Neural progenitor cell (in vitro differentiated cells): ENCODE measurements at regions not wholly inside any gene's neighbourhood (a gene's known extent, or its start where the extent isn't known, plus 50 kb on each side); places are given as distances from the start of the nearest gene placed in this dataset.

Experiments used
- DNase-seq: peaks from one replicate; pipeline ENCODE4 v3.0.0-alpha.2; 2016; ENCODE audit warnings: low spot score
- H2AFZ ChIP-seq: fragments of 200-600 bp; sonication (generic); replicated peaks from 2 replicates; pipeline ENCODE4 v1.6.1; 2016; ENCODE audit warnings: antibody characterized with exemption
- H3F3A ChIP-seq: fragments of 200-600 bp; sonication (generic); 2 replicates; pipeline ENCODE4 v1.6.1; 2016; ENCODE audit warnings: antibody characterized with exemption, low read depth
- H3K27ac ChIP-seq: fragments of 200-600 bp; sonication (generic); 2 replicates; pipeline ENCODE4 v1.5.1; 2016; ENCODE audit warnings: mild to moderate bottlenecking
- H3K27me3 ChIP-seq: fragments of 200-600 bp; sonication (generic); 2 replicates; pipeline ENCODE4 v1.6.1; 2016; ENCODE audit warnings: mild to moderate bottlenecking, moderate library complexity
- H3K36me3 ChIP-seq: fragments of 200-600 bp; sonication (generic); 2 replicates; pipeline ENCODE4 v1.5.1; 2016
- H3K4me1 ChIP-seq: fragments of 200-600 bp; sonication (generic); 2 replicates; pipeline ENCODE4 v1.6.1; 2016; ENCODE audit warnings: mixed run types
- H3K4me2 ChIP-seq: fragments of 200-600 bp; sonication (generic); 2 replicates; pipeline ENCODE4 v1.6.1; 2016
- H3K4me3 ChIP-seq: fragments of 200-600 bp; sonication (generic); 2 replicates; pipeline ENCODE4 v1.5.1; 2016
- H3K79me2 ChIP-seq: fragments of 200-600 bp; sonication (generic); 2 replicates; pipeline ENCODE4 v1.6.1; 2016; ENCODE audit warnings: low read depth
- H3K9ac ChIP-seq: fragments of 200-600 bp; sonication (generic); 2 replicates; pipeline ENCODE4 v1.6.1; 2016
- H3K9me3 ChIP-seq: fragments of 200-600 bp; sonication (generic); 2 replicates; pipeline ENCODE4 v1.5.1; 2016; ENCODE audit warnings: low read depth
- H4K20me1 ChIP-seq: fragments of 200-600 bp; sonication (generic); 2 replicates; pipeline ENCODE4 v1.6.1; 2016; ENCODE audit warnings: low read depth
- H3K27ac Mint-ChIP-seq: 3 replicates; pipeline ENCODE4 v1.8.0; 2021; ENCODE audit warnings: mixed read lengths
- H3K27me3 Mint-ChIP-seq: 2 replicates; pipeline ENCODE4 v1.8.0; 2022; ENCODE audit warnings: low read depth, mild to moderate bottlenecking, inconsistent platforms, moderate library complexity, mixed read lengths; ENCODE audit not compliant: insufficient read depth
- H3K36me3 Mint-ChIP-seq: 3 replicates; pipeline ENCODE4 v1.8.0; 2021; ENCODE audit warnings: mixed read lengths
- H3K4me1 Mint-ChIP-seq: 3 replicates; pipeline ENCODE4 v1.8.0; 2021; ENCODE audit warnings: mixed read lengths
- H3K4me3 Mint-ChIP-seq: 3 replicates; pipeline ENCODE4 v1.8.0; 2021; ENCODE audit warnings: mild to moderate bottlenecking, moderate library complexity, mixed read lengths
- H3K9me3 Mint-ChIP-seq: 3 replicates; pipeline ENCODE4 v1.8.0; 2020; ENCODE audit warnings: mixed read lengths
- CTCF ChIP-seq: fragments of 200-600 bp; sonication (generic); IDR thresholded peaks from 2 replicates; pipeline ENCODE4 v1.5.1; 2017; ENCODE audit warnings: antibody characterized with exemption, mild to moderate bottlenecking
- EZH2 ChIP-seq: fragments of 200-600 bp; sonication (generic); IDR thresholded peaks from 2 replicates; pipeline ENCODE4 v1.6.1; 2017; ENCODE audit warnings: antibody characterized with exemption, mild to moderate bottlenecking, moderate library complexity
- EZH2phosphoT487 ChIP-seq: fragments of 200-600 bp; sonication (generic); IDR thresholded peaks from 2 replicates; pipeline ENCODE4 v1.6.1; 2017; ENCODE audit warnings: antibody characterized with exemption

GRCh38 chr5:18068826-18069225 is 434.6 kb downstream of the TAF11L14 start:
- no peaks in the 10 kb centered on the region for H3K79me2 ChIP-seq
- H3K4me3 ChIP-seq, result no peak overlapping the region
- Mint-ChIP-seq H3K27ac (no peak overlapping the region), H3K4me3 (no peak overlapping the region), H3K4me1 (peaks cover 9% of the 10 kb centered on the region), H3K27me3 (peaks cover 3% of the 10 kb centered on the region), H3K36me3 (no peaks in the 10 kb centered on the region), H3K9me3 (no peaks in the 10 kb centered on the region)
- no peaks in the 10 kb centered on the region for H3F3A ChIP-seq
- H3K9me3 ChIP-seq, result no peaks in the 10 kb centered on the region
- TF ChIP-seq EZH2phosphoT487, result no peak
- no peak for TF ChIP-seq CTCF
- TF ChIP-seq EZH2, result no peak
- H4K20me1 ChIP-seq, result no peaks in the 10 kb centered on the region
- H2AFZ ChIP-seq, result peak overlapping the region; percentile 71
- no peak for DNase-seq
- H3K27me3 ChIP-seq, result no peaks in the 10 kb centered on the region
- H3K4me1 ChIP-seq, result no peaks in the 10 kb centered on the region
- H3K36me3 ChIP-seq, result no peaks in the 10 kb centered on the region
- no peak overlapping the region for H3K4me2 ChIP-seq
- no peak overlapping the region for H3K27ac ChIP-seq
- no peak overlapping the region for H3K9ac ChIP-seq

- TF ChIP-seq EZH2phosphoT487 (no peak), EZH2 (no peak), CTCF (no peak)
- H3K27me3 Mint-ChIP-seq, result peaks cover 3% of the 10 kb centered on the region
- H4K20me1 ChIP-seq, result no peaks in the 10 kb centered on the region
- no peaks in the 10 kb centered on the region for H3F3A ChIP-seq
- no peaks in the 10 kb centered on the region for H3K36me3 ChIP-seq
- no peaks in the 10 kb centered on the region for H3K27me3 ChIP-seq
- peaks cover 9% of the 10 kb centered on the region for H3K4me1 Mint-ChIP-seq
- no peaks in the 10 kb centered on the region for H3K79me2 ChIP-seq
- H3K4me1 ChIP-seq, result no peaks in the 10 kb centered on the region
- H3K27ac ChIP-seq, result no peak overlapping the region
- no peak overlapping the region for H3K4me2 ChIP-seq
- H2AFZ ChIP-seq, result no peak overlapping the region
- no peaks in the 10 kb centered on the region for H3K36me3 Mint-ChIP-seq
- H3K9me3 Mint-ChIP-seq, result no peaks in the 10 kb centered on the region
- H3K27ac Mint-ChIP-seq, result no peak overlapping the region
- H3K9me3 ChIP-seq, result no peaks in the 10 kb centered on the region
- DNase-seq, result no peak
- H3K4me3 Mint-ChIP-seq, result no peak overlapping the region
- no peak overlapping the region for H3K4me3 ChIP-seq
- H3K9ac ChIP-seq, result no peak overlapping the region
Measured at GRCh38 chr5:18069790-18070189, 435.5 kb downstream of the TAF11L14 start.

- Histone ChIP-seq H3K4me1 (no peaks in the 10 kb centered on the region), H2AFZ (no peak overlapping the region), H3K4me3 (no peak overlapping the region), H3K9me3 (no peaks in the 10 kb centered on the region), H4K20me1 (no peaks in the 10 kb centered on the region), H3F3A (no peaks in the 10 kb centered on the region), H3K4me2 (no peak overlapping the region), H3K27me3 (no peaks in the 10 kb centered on the region), H3K79me2 (no peaks in the 10 kb centered on the region), H3K9ac (no peak overlapping the region), H3K27ac (no peak overlapping the region), H3K36me3 (no peaks in the 10 kb centered on the region)
- DNase-seq, result no peak
- Mint-ChIP-seq H3K9me3 (no peaks in the 10 kb centered on the region), H3K4me1 (peaks cover 9% of the 10 kb centered on the region), H3K4me3 (no peak overlapping the region), H3K27me3 (peaks cover 3% of the 10 kb centered on the region), H3K27ac (no peak overlapping the region), H3K36me3 (no peaks in the 10 kb centered on the region)
- TF ChIP-seq EZH2phosphoT487 (no peak), EZH2 (no peak), CTCF (no peak)
Measured at GRCh38 chr5:18072600-18072999, 438.3 kb downstream of the TAF11L14 start.

GRCh38 chr5:18074961-18075360 is 440.7 kb downstream of the TAF11L14 start:
- no peak overlapping the region for H3K4me3 Mint-ChIP-seq
- peaks cover 3% of the 10 kb centered on the region for H3K4me1 Mint-ChIP-seq
- Histone ChIP-seq H3F3A (no peaks in the 10 kb centered on the region), H3K9me3 (no peaks in the 10 kb centered on the region), H3K4me2 (no peak overlapping the region), H4K20me1 (no peaks in the 10 kb centered on the region), H2AFZ (no peak overlapping the region), H3K36me3 (no peaks in the 10 kb centered on the region), H3K9ac (no peak overlapping the region), H3K27me3 (no peaks in the 10 kb centered on the region), H3K4me3 (no peak overlapping the region), H3K27ac (no peak overlapping the region), H3K79me2 (no peaks in the 10 kb centered on the region), H3K4me1 (no peaks in the 10 kb centered on the region)
- no peaks in the 10 kb centered on the region for H3K9me3 Mint-ChIP-seq
- no peak overlapping the region for H3K27ac Mint-ChIP-seq
- DNase-seq, result no peak
- TF ChIP-seq EZH2 (no peak), EZH2phosphoT487 (no peak), CTCF (no peak)
- no peaks in the 10 kb centered on the region for H3K36me3 Mint-ChIP-seq
- peaks cover 3% of the 10 kb centered on the region for H3K27me3 Mint-ChIP-seq
